Mesothelial cell of epicardium (in vitro differentiated cells): ENCODE measurements at regions not wholly inside any gene's neighbourhood (a gene's known extent, or its start where the extent isn't known, plus 50 kb on each side); places are given as distances from the start of the nearest gene placed in this dataset.
"Not testable (repeated sequence)": the region's sequence is repeated elsewhere in the genome, so short reads cannot be mapped to it uniquely, and the experiment has no call there.

Experiments used
- DNase-seq, 2 experiments: peaks; one replicate each; pipeline ENCODE4 v3.0.0; 2021; ENCODE audit warnings: low spot score in 2 of 2; ENCODE audit not compliant: unreplicated experiment in 2 of 2
- H3K27ac Mint-ChIP-seq: 2 replicates; pipeline ENCODE4 v1.8.0; 2021; ENCODE audit warnings: mixed read lengths
- H3K27me3 Mint-ChIP-seq: 2 replicates; pipeline ENCODE4 v1.8.0; 2021; ENCODE audit warnings: low read depth, mixed read lengths
- H3K36me3 Mint-ChIP-seq: 2 replicates; pipeline ENCODE4 v1.8.0; 2021; ENCODE audit warnings: mixed read lengths
- H3K4me1 Mint-ChIP-seq: 2 replicates; pipeline ENCODE4 v1.8.0; 2021; ENCODE audit warnings: mixed read lengths
- H3K4me3 Mint-ChIP-seq: 2 replicates; pipeline ENCODE4 v1.8.0; 2021; ENCODE audit warnings: mild to moderate bottlenecking, moderate library complexity, mixed read lengths
- H3K9me3 Mint-ChIP-seq: 2 replicates; pipeline ENCODE4 v1.8.0; 2021; ENCODE audit warnings: mixed read lengths
- CTCF ChIP-seq: fragments of 200-600 bp; sonication (generic); IDR thresholded peaks from one replicate; pipeline ENCODE4 v1.5.0; 2021; ENCODE audit warnings: antibody characterized with exemption; ENCODE audit not compliant: unreplicated experiment

DNA sequence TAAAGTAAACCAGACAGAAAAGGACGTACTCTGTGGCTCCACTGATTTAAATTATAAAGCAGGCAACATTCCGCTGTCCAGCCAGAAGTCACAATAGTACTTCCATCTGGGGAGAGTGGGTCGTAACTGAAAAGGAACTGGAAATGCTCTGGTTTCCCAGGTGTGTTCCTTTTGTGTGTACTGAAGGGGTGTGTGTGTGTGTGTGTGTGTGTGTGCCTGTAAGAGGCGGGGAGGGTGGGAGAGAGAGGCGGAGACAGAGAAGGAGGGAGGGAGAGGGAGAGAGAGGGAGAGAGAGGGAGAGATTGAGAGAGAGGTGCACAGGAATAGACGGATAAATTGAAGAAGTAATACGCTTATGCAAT lies 178.4 kb upstream of the ZNF184 start:
- H3K4me1 Mint-ChIP-seq, result peaks cover 14% of the 10 kb centered on the region
- peak overlapping the region; percentile 47 for H3K27ac Mint-ChIP-seq
- DNase-seq, result no peak
- no peaks in the 10 kb centered on the region for H3K27me3 Mint-ChIP-seq
- no peaks in the 10 kb centered on the region for H3K36me3 Mint-ChIP-seq
- H3K4me3 Mint-ChIP-seq, result peak overlapping the region; percentile 57
- TF ChIP-seq CTCF, result no peak
- H3K9me3 Mint-ChIP-seq, result peaks cover 6% of the 10 kb centered on the region

- peak overlapping the region; percentile 57 for H3K4me3 Mint-ChIP-seq
- peak in 1 of 2 experiments; percentile 62 for DNase-seq
- peaks cover 6% of the 10 kb centered on the region for H3K9me3 Mint-ChIP-seq
- H3K27ac Mint-ChIP-seq, result peak overlapping the region; percentile 47
- TF ChIP-seq CTCF, result peak; percentile 55
- H3K4me1 Mint-ChIP-seq, result peaks cover 14% of the 10 kb centered on the region
- no peaks in the 10 kb centered on the region for H3K36me3 Mint-ChIP-seq
- H3K27me3 Mint-ChIP-seq, result no peaks in the 10 kb centered on the region
Observed at GRCh38 chr6:27650620-27651370, 177.9 kb upstream of the ZNF184 start.

DNA sequence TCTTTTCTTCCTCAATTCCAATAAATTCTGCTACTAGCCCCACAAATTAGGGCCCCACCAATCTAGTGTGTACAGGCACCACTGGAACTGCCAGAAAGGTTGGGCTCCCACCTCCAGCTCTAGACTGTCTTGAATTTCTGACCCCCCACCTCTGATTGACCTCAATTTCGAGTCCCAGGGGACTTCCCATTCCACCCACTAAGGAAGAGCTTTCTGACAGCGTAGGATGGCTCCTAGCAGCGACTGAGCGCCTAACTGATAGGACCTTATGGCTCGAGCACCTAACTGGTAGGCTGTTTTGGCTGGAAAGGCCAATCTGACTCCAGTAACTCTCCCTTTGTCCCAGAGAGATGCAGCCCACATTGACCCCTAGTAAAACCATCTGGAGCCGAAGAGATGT lies 171.6 kb upstream of the ZNF184 start:
- no peaks in the 10 kb centered on the region for H3K36me3 Mint-ChIP-seq
- no peak for DNase-seq
- peaks cover 7% of the 10 kb centered on the region for H3K9me3 Mint-ChIP-seq

DNA sequence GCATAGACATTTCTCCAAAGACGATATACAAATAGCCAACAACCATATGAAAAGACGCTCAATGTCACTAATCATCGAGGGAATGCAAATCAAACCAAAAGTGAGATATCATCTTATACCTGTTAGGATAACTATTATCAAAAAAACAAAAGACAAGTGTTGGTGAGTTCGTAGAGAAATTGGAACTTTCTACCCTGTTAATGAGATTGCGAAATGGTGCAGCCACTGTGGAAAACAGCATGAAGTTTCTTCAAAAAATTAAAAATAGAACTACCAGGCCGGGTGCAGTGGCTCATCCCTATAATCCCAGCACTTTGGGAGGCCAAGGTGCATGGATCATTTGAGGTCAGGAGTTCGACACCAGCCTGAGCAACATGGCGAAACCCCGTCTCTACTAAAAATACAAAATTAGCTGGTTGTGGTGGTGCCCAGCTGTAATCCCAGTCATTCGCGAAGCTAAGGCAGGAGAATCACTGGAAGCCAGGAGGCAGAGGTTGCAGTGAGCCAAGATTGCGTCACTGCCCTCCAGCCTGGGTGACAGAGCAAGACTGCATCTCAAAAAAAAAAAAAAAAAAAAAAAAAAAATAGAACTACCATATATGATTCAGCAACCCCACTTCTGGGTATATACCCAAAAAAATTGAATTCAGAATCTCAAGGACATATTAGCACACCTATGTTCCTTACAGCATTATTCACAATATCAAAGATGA lies 170.0 kb upstream of the ZNF184 start:
- no peaks in the 10 kb centered on the region for H3K36me3 Mint-ChIP-seq
- no peak overlapping the region for H3K27ac Mint-ChIP-seq
- H3K4me3 Mint-ChIP-seq, result no peak overlapping the region
- DNase-seq, result no peak
- peaks cover 7% of the 10 kb centered on the region for H3K9me3 Mint-ChIP-seq
- peaks cover 2% of the 10 kb centered on the region for H3K4me1 Mint-ChIP-seq
- H3K27me3 Mint-ChIP-seq, result no peaks in the 10 kb centered on the region
- no peak for TF ChIP-seq CTCF

More for the DNA sequence above, 171.6 kb upstream of the ZNF184 start:
- no peak overlapping the region for H3K27ac Mint-ChIP-seq
- H3K27me3 Mint-ChIP-seq, result no peaks in the 10 kb centered on the region
- peaks cover 9% of the 10 kb centered on the region for H3K4me1 Mint-ChIP-seq
- no peak overlapping the region for H3K4me3 Mint-ChIP-seq
- no peak for TF ChIP-seq CTCF

DNA sequence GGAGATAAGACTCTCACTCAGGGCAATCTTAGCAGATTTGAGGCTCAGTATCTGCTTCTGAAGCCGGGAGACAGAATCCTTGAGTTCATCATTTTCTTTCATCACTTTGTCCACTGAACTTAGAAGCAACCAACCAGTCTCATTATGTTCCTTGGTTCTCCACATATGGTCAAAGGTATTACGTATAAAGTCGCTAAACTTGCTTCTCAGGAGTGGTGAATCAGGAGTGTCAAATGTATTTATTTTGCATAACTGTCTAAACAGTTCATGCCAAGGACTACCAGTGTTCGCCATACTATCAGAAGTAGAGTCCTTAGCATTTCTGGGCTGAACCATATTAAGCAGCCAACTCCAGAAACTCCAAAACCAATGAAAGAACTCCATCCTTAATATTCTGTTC lies 163.0 kb upstream of the ZNF184 start:
- not testable (repeated sequence) for DNase-seq, H3K36me3 Mint-ChIP-seq, H3K27ac Mint-ChIP-seq, H3K4me3 Mint-ChIP-seq
- Mint-ChIP-seq H3K27me3 (peaks cover 11% of the 10 kb centered on the region), H3K4me1 (peaks cover 11% of the 10 kb centered on the region), H3K9me3 (peaks cover 15% of the 10 kb centered on the region)

DNA sequence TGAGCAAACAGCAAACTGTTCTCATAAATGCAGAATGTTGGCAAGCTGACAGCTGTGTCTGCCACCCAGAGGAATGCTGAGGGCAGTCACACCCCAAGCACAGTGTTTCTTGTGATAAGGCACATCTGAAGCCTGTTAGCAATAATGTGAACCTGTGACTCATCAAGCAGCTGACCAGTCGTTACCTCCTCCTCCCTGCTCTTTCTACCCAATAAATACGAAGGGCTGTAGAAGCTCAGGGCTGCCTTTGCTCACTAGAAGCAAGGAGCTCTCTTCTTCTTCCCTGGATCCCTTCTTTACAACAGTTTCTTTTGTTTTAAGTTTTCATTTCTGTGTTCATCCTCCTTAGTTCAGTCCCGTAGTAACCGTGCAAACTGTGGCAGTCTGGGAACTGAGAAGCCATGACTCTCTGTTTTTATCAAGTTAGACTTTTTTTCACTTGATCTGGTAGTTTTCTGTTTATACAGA lies 160.3 kb upstream of the ZNF184 start:
- not testable (repeated sequence) for H3K36me3 Mint-ChIP-seq, DNase-seq, H3K27ac Mint-ChIP-seq, H3K4me3 Mint-ChIP-seq
- Mint-ChIP-seq H3K9me3 (peaks cover 15% of the 10 kb centered on the region), H3K27me3 (peaks cover 12% of the 10 kb centered on the region), H3K4me1 (peaks cover 17% of the 10 kb centered on the region)
